OCI-LY1 (cell line): ENCODE measurements at regions not wholly inside any gene's neighbourhood (a gene's known extent, or its start where the extent isn't known, plus 50 kb on each side); places are given as distances from the start of the nearest gene placed in this dataset.

Experiments used
- EZH2 ChIP-seq: fragments of 200-600 bp; sonication (generic), shearing (Covaris generic); IDR thresholded peaks from 2 replicates; pipeline ENCODE4 v1.8.0; 2017; ENCODE audit warnings: borderline replicate concordance, mixed run types, mild to moderate bottlenecking, antibody characterized with exemption, low read length, moderate library complexity, mixed read lengths
- TF ChIP-seq, protein P1 (sequence below): fragments of 200-600 bp; sonication (generic), shearing (Covaris generic); IDR thresholded peaks from 2 replicates; pipeline ENCODE4 v1.5.1; 2017; ENCODE audit warnings: mild to moderate bottlenecking, antibody characterized with exemption, low read length, moderate library complexity, mixed read lengths

DNA sequence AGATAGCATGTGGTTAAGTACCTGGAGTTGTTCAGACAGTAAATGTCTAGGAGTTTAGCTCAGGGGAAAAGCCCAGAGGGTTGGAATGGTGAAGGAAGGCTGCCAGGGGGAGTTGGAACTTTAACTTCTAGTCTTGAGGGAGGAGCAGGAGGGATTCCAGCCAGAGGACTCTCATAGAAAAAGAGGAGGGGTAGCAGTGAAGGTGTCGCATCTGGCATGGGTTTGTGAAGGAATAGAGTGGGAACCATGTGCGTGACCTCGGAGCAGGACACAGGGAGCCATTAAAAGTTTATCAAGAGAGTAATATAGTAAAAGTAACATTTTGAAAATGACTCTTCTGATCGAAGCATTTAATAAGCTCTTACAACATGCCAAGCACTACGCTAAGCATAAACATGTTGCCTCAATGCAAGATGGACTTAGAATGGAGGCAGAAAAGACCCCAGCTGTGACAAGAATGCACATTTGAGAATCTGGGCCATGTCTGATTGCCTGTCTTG is 632.4 kb upstream of the CAMK1G start:
- TF ChIP-seq, protein P1, sequence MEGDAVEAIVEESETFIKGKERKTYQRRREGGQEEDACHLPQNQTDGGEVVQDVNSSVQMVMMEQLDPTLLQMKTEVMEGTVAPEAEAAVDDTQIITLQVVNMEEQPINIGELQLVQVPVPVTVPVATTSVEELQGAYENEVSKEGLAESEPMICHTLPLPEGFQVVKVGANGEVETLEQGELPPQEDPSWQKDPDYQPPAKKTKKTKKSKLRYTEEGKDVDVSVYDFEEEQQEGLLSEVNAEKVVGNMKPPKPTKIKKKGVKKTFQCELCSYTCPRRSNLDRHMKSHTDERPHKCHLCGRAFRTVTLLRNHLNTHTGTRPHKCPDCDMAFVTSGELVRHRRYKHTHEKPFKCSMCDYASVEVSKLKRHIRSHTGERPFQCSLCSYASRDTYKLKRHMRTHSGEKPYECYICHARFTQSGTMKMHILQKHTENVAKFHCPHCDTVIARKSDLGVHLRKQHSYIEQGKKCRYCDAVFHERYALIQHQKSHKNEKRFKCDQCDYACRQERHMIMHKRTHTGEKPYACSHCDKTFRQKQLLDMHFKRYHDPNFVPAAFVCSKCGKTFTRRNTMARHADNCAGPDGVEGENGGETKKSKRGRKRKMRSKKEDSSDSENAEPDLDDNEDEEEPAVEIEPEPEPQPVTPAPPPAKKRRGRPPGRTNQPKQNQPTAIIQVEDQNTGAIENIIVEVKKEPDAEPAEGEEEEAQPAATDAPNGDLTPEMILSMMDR, result no peak
- no peak for TF ChIP-seq EZH2
